ENCODE measurements at regions not wholly inside any gene's neighbourhood (a gene's known extent, or its start where the extent isn't known, plus 50 kb on each side); places are given as distances from the start of the nearest gene placed in this dataset.

DNA sequence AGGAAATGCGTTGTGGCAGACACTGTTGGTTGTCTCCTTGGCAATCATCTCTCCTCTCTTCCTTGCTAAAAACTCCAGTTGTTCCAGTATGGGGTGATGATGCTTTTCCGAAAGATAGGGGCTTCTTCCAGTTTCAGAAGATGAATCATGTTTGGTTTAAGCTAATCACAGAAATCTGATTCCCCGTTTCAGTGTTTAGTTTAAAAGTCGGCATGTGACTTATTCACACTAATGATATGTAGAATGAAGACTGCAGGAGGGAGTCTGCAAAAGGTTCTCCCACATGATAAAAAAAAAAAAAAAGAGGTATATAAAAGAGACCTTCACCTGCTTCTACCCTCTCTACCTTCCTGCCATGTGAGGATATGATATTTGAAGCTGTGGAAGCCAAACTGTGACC lies 239.0 kb upstream of the SIX2 start:
- no peak for DNase-seq
- intact Hi-C loops (cut with DNase I), result no loop called here
- H3K27ac ChIP-seq, result no peak overlapping the region
- H3K27me3 ChIP-seq, result no peaks in the 10 kb centered on the region
- peaks cover 0 to 2% (median 0%) of the 10 kb centered on the region in 12 donors for H3K4me1 ChIP-seq
- no peak for ATAC-seq
- H3K9me3 ChIP-seq, result no peaks in the 10 kb centered on the region
- no peak overlapping the region for H3K4me3 ChIP-seq
- no peaks in the 10 kb centered on the region for H3K36me3 ChIP-seq
- no peak for TF ChIP-seq POLR2A (IDR thresholded peaks at IDR 0.05)
- TF ChIP-seq, protein P1, sequence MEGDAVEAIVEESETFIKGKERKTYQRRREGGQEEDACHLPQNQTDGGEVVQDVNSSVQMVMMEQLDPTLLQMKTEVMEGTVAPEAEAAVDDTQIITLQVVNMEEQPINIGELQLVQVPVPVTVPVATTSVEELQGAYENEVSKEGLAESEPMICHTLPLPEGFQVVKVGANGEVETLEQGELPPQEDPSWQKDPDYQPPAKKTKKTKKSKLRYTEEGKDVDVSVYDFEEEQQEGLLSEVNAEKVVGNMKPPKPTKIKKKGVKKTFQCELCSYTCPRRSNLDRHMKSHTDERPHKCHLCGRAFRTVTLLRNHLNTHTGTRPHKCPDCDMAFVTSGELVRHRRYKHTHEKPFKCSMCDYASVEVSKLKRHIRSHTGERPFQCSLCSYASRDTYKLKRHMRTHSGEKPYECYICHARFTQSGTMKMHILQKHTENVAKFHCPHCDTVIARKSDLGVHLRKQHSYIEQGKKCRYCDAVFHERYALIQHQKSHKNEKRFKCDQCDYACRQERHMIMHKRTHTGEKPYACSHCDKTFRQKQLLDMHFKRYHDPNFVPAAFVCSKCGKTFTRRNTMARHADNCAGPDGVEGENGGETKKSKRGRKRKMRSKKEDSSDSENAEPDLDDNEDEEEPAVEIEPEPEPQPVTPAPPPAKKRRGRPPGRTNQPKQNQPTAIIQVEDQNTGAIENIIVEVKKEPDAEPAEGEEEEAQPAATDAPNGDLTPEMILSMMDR (IDR thresholded peaks at IDR 0.05), result no peak
- 68 to 86% (median 75%) methylated on average over 4 of the region's 4 CpGs for WGBS, 4 donors

DNA sequence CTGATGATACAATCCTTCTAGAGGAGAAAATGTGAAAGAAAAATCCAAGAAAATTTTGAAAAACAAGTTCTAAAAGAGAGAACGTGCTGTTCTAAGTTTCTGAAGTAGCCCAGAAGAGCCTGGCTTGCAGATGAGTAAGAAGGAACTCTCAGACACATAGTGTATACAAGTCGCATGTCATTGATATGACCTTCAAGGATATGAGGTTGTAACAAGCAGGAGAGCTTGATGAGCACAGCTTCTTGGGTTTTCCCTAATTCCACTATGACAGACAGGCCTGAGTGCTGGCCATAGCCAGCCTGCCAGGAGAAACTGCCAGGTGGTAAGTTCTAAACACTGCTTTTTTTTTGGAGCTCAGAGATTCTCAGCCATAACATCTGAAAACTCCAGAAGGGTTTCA lies 235.7 kb upstream of the SIX2 start:
- no peak for TF ChIP-seq POLR2A (IDR thresholded peaks at IDR 0.05)
- TF ChIP-seq, protein P1 (IDR thresholded peaks at IDR 0.05), result no peak
- intact Hi-C loops (cut with DNase I), result no loop called here
- Histone ChIP-seq H3K4me3 (no peak overlapping the region), H3K4me1 (peaks cover 0 to 27% (median 14%) of the 10 kb centered on the region in 12 donors), H3K9me3 (no peaks in the 10 kb centered on the region), H3K27ac (no peak overlapping the region), H3K36me3 (no peaks in the 10 kb centered on the region), H3K27me3 (no peaks in the 10 kb centered on the region)
- WGBS, 4 donors, result 78 to 89% (median 81%) methylated on average over 2 of the region's 2 CpGs
- ATAC-seq (no peak), DNase-seq (no peak)

DNA sequence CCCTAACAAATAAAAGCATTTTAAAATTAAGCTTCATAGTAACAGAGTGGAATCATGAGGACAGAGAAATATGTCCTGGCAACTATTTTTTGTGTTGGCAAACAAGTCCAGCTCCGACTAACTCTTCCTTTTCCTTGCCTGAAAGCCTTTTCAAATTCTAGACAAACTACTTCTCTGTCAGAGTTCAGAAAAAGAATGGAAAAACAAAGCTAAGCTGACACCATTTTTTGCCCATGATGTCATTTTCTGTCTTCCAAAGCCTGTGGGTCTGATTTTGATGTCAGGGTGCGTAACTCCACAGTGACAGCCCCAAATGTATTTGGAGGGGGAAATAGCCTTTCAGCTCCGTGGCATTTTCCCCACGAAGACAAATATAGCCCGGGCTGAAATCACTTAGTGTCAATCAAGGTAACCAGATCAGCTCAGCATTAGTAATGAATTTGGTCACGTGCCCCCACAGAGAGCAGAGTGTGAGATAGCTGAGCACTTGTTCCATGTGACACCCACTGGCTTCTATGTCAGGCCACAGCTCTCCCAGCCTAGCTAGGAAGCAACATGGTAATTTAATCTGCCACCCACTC lies 233.0 kb upstream of the SIX2 start:
- H3K4me1 ChIP-seq, result peaks cover 0 to 41% (median 14%) of the 10 kb centered on the region in 12 donors
- ATAC-seq, result peak; percentile 82 to 96 (median 94)
- H3K27me3 ChIP-seq, result no peaks in the 10 kb centered on the region
- H3K4me3 ChIP-seq, result no peak overlapping the region
- WGBS, 4 donors, result 16 to 30% (median 22%) methylated on average over 6 of the region's 6 CpGs
- intact Hi-C loops (cut with DNase I), result no loop called here
- H3K27ac ChIP-seq, result peak overlapping the region in 11 of 12 donors; percentile 17 to 84 (median 60)
- DNase-seq, result peak in 4 of 5 donors; percentile 55 to 73 (median 58)
- H3K9me3 ChIP-seq, result no peaks in the 10 kb centered on the region
- TF ChIP-seq, protein P1 (IDR thresholded peaks at IDR 0.05), result no peak
- no peak for TF ChIP-seq POLR2A (IDR thresholded peaks at IDR 0.05)
- no peaks in the 10 kb centered on the region for H3K36me3 ChIP-seq

DNA sequence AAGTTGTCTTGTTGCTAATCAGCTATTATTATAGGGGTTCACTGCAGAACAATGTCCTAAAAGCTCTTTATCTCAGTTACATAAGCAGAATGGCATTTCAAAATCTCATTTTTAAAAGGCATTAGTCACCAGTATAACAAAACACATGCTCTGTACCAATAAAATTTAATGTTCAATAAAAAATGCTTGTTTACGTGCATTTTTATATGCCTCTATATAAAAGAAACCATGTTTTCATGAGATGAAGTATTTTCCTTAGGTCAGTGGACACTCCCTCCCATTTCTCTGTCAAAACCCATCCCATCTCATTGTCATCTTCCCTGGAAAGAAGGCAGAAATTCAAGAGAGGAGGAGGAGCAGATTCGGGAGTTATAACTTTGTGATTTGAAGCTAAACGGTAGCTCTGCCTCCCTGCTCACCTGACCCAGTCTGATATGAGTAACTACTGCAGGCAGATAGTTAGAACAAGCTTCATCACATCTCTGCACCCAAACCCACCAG lies 231.9 kb upstream of the SIX2 start:
- DNase-seq (no peak), ATAC-seq (no peak)
- Histone ChIP-seq H3K4me3 (no peak overlapping the region), H3K27me3 (no peaks in the 10 kb centered on the region), H3K27ac (peak overlapping the region in 8 of 12 donors; percentile 20 to 84 (median 66)), H3K36me3 (no peaks in the 10 kb centered on the region), H3K9me3 (no peaks in the 10 kb centered on the region), H3K4me1 (peaks cover 0 to 42% (median 14%) of the 10 kb centered on the region in 12 donors)
- TF ChIP-seq POLR2A (IDR thresholded peaks at IDR 0.05), result no peak
- TF ChIP-seq, protein P1 (IDR thresholded peaks at IDR 0.05), result no peak
- 44 to 57% (median 53%) methylated on average over 3 of the region's 3 CpGs for WGBS, 4 donors
- intact Hi-C loops (cut with DNase I), result no loop called here

Measured in heart left ventricle (tissue), 16 donors.